Stomach (tissue), 4 donors: ENCODE measurements at regions not wholly inside any gene's neighbourhood (a gene's known extent, or its start where the extent isn't known, plus 50 kb on each side); places are given as distances from the start of the nearest gene placed in this dataset.

Experiments used
- POLR2A ChIP-seq, 4 donors: fragments of 450-650 bp; IDR thresholded peaks; one replicate each; pipeline ENCODE4 v1.6.1; 2016; ENCODE audit warnings: antibody characterized with exemption in 4 of 4, control low read depth in 2 of 4, mild to moderate bottlenecking in 1 of 4, moderate library complexity in 1 of 4
- TF ChIP-seq, protein P1 (sequence below), 7 experiments: fragments of 450-650 bp in 4 of 7; fragments of 200-600 bp in 3 of 7; sonication (generic) in 3 of 7; IDR thresholded peaks; one replicate each; pipeline ENCODE4 v1.5.1; 2016 to 2019; ENCODE audit warnings: antibody characterized with exemption in 7 of 7, control low read depth in 2 of 7, mild to moderate bottlenecking in 1 of 7

DNA sequence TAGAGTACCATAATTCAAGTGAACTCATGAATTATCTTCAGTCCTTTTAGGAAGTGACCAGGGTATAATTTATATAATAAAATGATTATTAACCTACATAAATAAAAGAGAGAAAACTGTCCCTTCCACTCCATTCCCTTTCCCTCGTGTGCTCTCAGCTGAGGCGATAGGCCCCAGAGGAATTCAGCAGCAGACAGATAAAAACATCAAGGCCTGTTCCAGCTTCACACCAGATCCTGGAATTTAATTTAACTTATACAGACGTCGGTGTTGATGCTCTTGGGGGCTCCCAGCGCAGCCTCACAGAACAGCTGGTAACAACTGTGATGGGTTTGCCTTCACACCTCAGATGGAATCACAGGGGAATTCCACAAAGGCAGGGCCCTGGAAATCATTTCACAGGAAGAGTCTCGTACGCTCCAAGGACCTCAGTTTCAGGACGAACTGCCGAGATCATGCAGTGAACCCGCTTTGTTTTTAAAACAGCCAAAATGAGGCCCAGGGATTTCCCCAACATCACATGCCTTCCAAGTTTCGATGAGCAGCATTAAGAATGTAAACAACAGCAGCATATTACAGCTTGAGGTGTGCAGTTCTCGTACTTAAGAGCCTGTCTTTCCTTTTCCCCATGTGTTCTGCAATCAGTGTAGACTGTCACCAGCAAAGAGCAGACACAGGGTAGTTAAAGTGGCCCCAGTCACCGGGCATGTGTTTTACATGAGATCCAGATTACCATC is 73.6 kb upstream of the ALDH1B1 start:
- TF ChIP-seq, protein P1, sequence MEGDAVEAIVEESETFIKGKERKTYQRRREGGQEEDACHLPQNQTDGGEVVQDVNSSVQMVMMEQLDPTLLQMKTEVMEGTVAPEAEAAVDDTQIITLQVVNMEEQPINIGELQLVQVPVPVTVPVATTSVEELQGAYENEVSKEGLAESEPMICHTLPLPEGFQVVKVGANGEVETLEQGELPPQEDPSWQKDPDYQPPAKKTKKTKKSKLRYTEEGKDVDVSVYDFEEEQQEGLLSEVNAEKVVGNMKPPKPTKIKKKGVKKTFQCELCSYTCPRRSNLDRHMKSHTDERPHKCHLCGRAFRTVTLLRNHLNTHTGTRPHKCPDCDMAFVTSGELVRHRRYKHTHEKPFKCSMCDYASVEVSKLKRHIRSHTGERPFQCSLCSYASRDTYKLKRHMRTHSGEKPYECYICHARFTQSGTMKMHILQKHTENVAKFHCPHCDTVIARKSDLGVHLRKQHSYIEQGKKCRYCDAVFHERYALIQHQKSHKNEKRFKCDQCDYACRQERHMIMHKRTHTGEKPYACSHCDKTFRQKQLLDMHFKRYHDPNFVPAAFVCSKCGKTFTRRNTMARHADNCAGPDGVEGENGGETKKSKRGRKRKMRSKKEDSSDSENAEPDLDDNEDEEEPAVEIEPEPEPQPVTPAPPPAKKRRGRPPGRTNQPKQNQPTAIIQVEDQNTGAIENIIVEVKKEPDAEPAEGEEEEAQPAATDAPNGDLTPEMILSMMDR (IDR thresholded peaks at IDR 0.05): no peak
- no peak for TF ChIP-seq POLR2A (IDR thresholded peaks at IDR 0.05)
